ENCODE measurements at regions not wholly inside any gene's neighbourhood (a gene's known extent, or its start where the extent isn't known, plus 50 kb on each side); places are given as distances from the start of the nearest gene placed in this dataset.

GRCh38 chr11:24383137-24383536, 113.7 kb upstream of the LUZP2 start:
- TF ChIP-seq POLR2A (IDR thresholded peaks at IDR 0.05; ENCODE audit: low read depth, low read length) (no peak), TAF1 (IDR thresholded peaks at IDR 0.05; ENCODE audit: low read depth, low read length) (no peak), POLR2AphosphoS5 (IDR thresholded peaks at IDR 0.05; ENCODE audit: low read depth, low read length) (no peak), SPI1 (IDR thresholded peaks at IDR 0.05; ENCODE audit: low read depth, low read length) (no peak), PAX5 (IDR thresholded peaks at IDR 0.05; ENCODE audit: insufficient read depth, low read length, severe bottlenecking) (no peak), POU2F2 (IDR thresholded peaks at IDR 0.05; ENCODE audit: low read depth, low read length) (no peak)
